Neural cell (in vitro differentiated cells): ENCODE measurements at regions not wholly inside any gene's neighbourhood (a gene's known extent, or its start where the extent isn't known, plus 50 kb on each side); places are given as distances from the start of the nearest gene placed in this dataset.
"Not testable (repeated sequence)": the region's sequence is repeated elsewhere in the genome, so short reads cannot be mapped to it uniquely, and the experiment has no call there.

ENCODE experiments used
- H2AFZ ChIP-seq: fragments of 200-600, 300-800 bp; sonication (generic), shearing (Covaris generic); 2 replicates; pipeline ENCODE4 v1.6.0; 2014; ENCODE audit warnings: low read depth, mild to moderate bottlenecking, antibody characterized with exemption, low read length, moderate library complexity
- H3F3A ChIP-seq: fragments of 200-600 bp; shearing (Covaris generic); 2 replicates; pipeline ENCODE4 v1.6.1; 2016; ENCODE audit warnings: mild to moderate bottlenecking, moderate library complexity, mixed read lengths, antibody characterized with exemption, low read length; ENCODE audit not compliant: insufficient read depth, poor library complexity, severe bottlenecking
- H3K27ac ChIP-seq: fragments of 200-600, 300-800 bp; sonication (generic), shearing (Covaris generic); 2 replicates; pipeline ENCODE4 v1.5.1; 2014; ENCODE audit warnings: mild to moderate bottlenecking, low read length, moderate library complexity
- H3K27me3 ChIP-seq: fragments of 300-800, 200-600 bp; sonication (generic), shearing (Covaris generic); 2 replicates; pipeline ENCODE4 v1.6.0; 2014; ENCODE audit warnings: mild to moderate bottlenecking, low read depth, low read length, moderate library complexity; ENCODE audit not compliant: insufficient read depth
- H3K36me3 ChIP-seq: fragments of 300-800, 200-600 bp; sonication (generic), shearing (Covaris generic); 2 replicates; pipeline ENCODE4 v1.5.1; 2014; ENCODE audit warnings: mild to moderate bottlenecking, antibody characterized with exemption, low read length, moderate library complexity; ENCODE audit not compliant: insufficient read depth
- H3K4me2 ChIP-seq: fragments of 300-800, 200-600 bp; sonication (generic), shearing (Covaris generic); 2 replicates; pipeline ENCODE4 v1.6.0; 2014; ENCODE audit warnings: mild to moderate bottlenecking, low read length
- H3K4me3 ChIP-seq: fragments of 300-800, 200-600 bp; sonication (generic), shearing (Covaris generic); 2 replicates; pipeline ENCODE4 v1.5.1; 2014; ENCODE audit warnings: mild to moderate bottlenecking, low read length, moderate library complexity
- H3K79me2 ChIP-seq: fragments of 200-600 bp; shearing (Covaris generic); replicated peaks from 2 replicates; pipeline ENCODE4 v1.6.0; 2014; ENCODE audit warnings: mild to moderate bottlenecking, low read length, moderate library complexity; ENCODE audit not compliant: insufficient read depth
- H3K9ac ChIP-seq: fragments of 300-800, 200-600 bp; sonication (generic), shearing (Covaris generic); 2 replicates; pipeline ENCODE4 v1.6.1; 2016; ENCODE audit warnings: mild to moderate bottlenecking, low read length, mixed read lengths
- H3K9me2 ChIP-seq: fragments of 200-600 bp; shearing (Covaris generic); 2 replicates; pipeline ENCODE4 v1.6.1; 2016; ENCODE audit warnings: mild to moderate bottlenecking, low read length, mixed read lengths; ENCODE audit not compliant: insufficient read depth
- H3K9me3 ChIP-seq: fragments of 200-600, 300-800 bp; sonication (generic), shearing (Covaris generic); 2 replicates; pipeline ENCODE4 v1.6.1; 2016; ENCODE audit warnings: mild to moderate bottlenecking, mixed run types, low read length, moderate library complexity, mixed read lengths
- H4K20me1 ChIP-seq: fragments of 200-600 bp; shearing (Covaris generic); 2 replicates; pipeline ENCODE4 v1.6.1; 2016; ENCODE audit warnings: mild to moderate bottlenecking, mixed run types; ENCODE audit not compliant: insufficient read depth
- CTCF ChIP-seq: fragments of 450-650 bp; IDR thresholded peaks from 2 replicates; pipeline ENCODE4 v1.5.1; 2014; ENCODE audit warnings: antibody characterized with exemption, mild to moderate bottlenecking, moderate library complexity; ENCODE audit not compliant: poor library complexity, severe bottlenecking
- EP300 ChIP-seq: fragments of 450-650 bp; conservative IDR thresholded peaks from 2 replicates; pipeline ENCODE4 v1.6.1; 2014; ENCODE audit warnings: antibody characterized with exemption, mild to moderate bottlenecking, moderate library complexity; ENCODE audit not compliant: poor library complexity, severe bottlenecking
- EZH2 ChIP-seq: fragments of 200-600, 300-800 bp; shearing (Covaris generic), sonication (generic); IDR thresholded peaks from 2 replicates; pipeline ENCODE4 v1.6.1; 2014; ENCODE audit warnings: antibody characterized with exemption, low read length, borderline replicate concordance, mild to moderate bottlenecking; ENCODE audit not compliant: insufficient read depth, poor library complexity, severe bottlenecking
- MXI1 ChIP-seq: fragments of 450-650 bp; conservative IDR thresholded peaks from 2 replicates; pipeline ENCODE4 v1.6.1; 2014; ENCODE audit warnings: antibody characterized with exemption, mild to moderate bottlenecking; ENCODE audit not compliant: poor library complexity, severe bottlenecking
- POLR2AphosphoS5 ChIP-seq: IDR thresholded peaks from 2 replicates; pipeline ENCODE4 v1.6.1; 2012
- RAD21 ChIP-seq: fragments of 450-650 bp; conservative IDR thresholded peaks from 2 replicates; pipeline ENCODE4 v1.6.1; 2014; ENCODE audit warnings: antibody characterized with exemption, mild to moderate bottlenecking, moderate library complexity
- REST ChIP-seq: IDR thresholded peaks from 2 replicates; pipeline ENCODE4 v1.6.1; 2012; ENCODE audit warnings: borderline replicate concordance
- SMC3 ChIP-seq: fragments of 450-650 bp; conservative IDR thresholded peaks from 2 replicates; pipeline ENCODE4 v1.6.1; 2014; ENCODE audit warnings: antibody characterized with exemption, mild to moderate bottlenecking, moderate library complexity; ENCODE audit not compliant: poor library complexity
- TAF1 ChIP-seq: IDR thresholded peaks from 2 replicates; pipeline ENCODE4 v1.6.1; 2012; ENCODE audit warnings: low read depth

- H4K20me1 ChIP-seq = no peaks in the 10 kb centered on the region
- H2AFZ ChIP-seq = no peak overlapping the region
- H3K79me2 ChIP-seq = no peaks in the 10 kb centered on the region
- H3K27me3 ChIP-seq = no peaks in the 10 kb centered on the region
- H3K9me2 ChIP-seq = no peaks in the 10 kb centered on the region
- H3K9ac ChIP-seq = no peak overlapping the region
- H3K9me3 ChIP-seq = no peaks in the 10 kb centered on the region
- no peaks in the 10 kb centered on the region for H3F3A ChIP-seq
- no peak overlapping the region for H3K4me3 ChIP-seq
- no peaks in the 10 kb centered on the region for H3K36me3 ChIP-seq
- no peak overlapping the region for H3K4me2 ChIP-seq
- no peak overlapping the region for H3K27ac ChIP-seq
- TF ChIP-seq RAD21 (no peak), POLR2AphosphoS5 (no peak), EZH2 (no peak), MXI1 (no peak), CTCF (no peak), REST (no peak), TAF1 (no peak), SMC3 (no peak), EP300 (no peak)
Measured at GRCh38 chr4:138367942-138368341, 125.8 kb upstream of the SLC7A11 start.

GRCh38 chr4:138352446-138352845 lies 110.3 kb upstream of the SLC7A11 start:
- H3K27ac ChIP-seq, H3K27me3 ChIP-seq, H3K9me2 ChIP-seq, H4K20me1 ChIP-seq, H3F3A ChIP-seq, H3K9me3 ChIP-seq, H3K9ac ChIP-seq, H3K79me2 ChIP-seq, H3K4me2 ChIP-seq, H2AFZ ChIP-seq, H3K4me3 ChIP-seq, H3K36me3 ChIP-seq: not testable (repeated sequence)

GRCh38 chr4:138348055-138348454 lies 105.9 kb upstream of the SLC7A11 start:
- Histone ChIP-seq H3K9me3 (no peaks in the 10 kb centered on the region), H3K9me2 (no peaks in the 10 kb centered on the region), H3K36me3 (no peaks in the 10 kb centered on the region), H3K79me2 (no peaks in the 10 kb centered on the region), H3K27me3 (no peaks in the 10 kb centered on the region), H3K27ac (no peak overlapping the region), H2AFZ (no peak overlapping the region), H3F3A (no peaks in the 10 kb centered on the region), H3K9ac (no peak overlapping the region), H4K20me1 (no peaks in the 10 kb centered on the region), H3K4me3 (no peak overlapping the region), H3K4me2 (no peak overlapping the region)
- no peak for TF ChIP-seq POLR2AphosphoS5
- TF ChIP-seq REST = no peak
- no peak for TF ChIP-seq RAD21
- TF ChIP-seq EZH2 = no peak
- TF ChIP-seq SMC3 = no peak
- TF ChIP-seq CTCF = no peak
- TF ChIP-seq EP300 = no peak
- no peak for TF ChIP-seq MXI1
- TF ChIP-seq TAF1 = no peak
